ENCODE measurements at regions not wholly inside any gene's neighbourhood (a gene's known extent, or its start where the extent isn't known, plus 50 kb on each side); places are given as distances from the start of the nearest gene placed in this dataset.
"Not testable (repeated sequence)": the region's sequence is repeated elsewhere in the genome, so short reads cannot be mapped to it uniquely, and the experiment has no call there.

- H3K4me2 ChIP-seq (ENCODE audit: insufficient read depth, low read length) = no peak overlapping the region
- DNase-seq (ENCODE audit: insufficient read length, low spot score, missing footprints) = no peak
- no peak overlapping the region for H3K4me3 ChIP-seq (ENCODE audit: insufficient read depth, low read length)
- H3K36me3 ChIP-seq (ENCODE audit: insufficient read depth, low read length) = no peaks in the 10 kb centered on the region
- peaks cover 8% of the 10 kb centered on the region for H3K4me1 ChIP-seq (ENCODE audit: insufficient read depth, low read length)
- no peaks in the 10 kb centered on the region for H3K27me3 ChIP-seq (ENCODE audit: insufficient read depth, low read length)
- no peaks in the 10 kb centered on the region for H3K79me2 ChIP-seq (ENCODE audit: insufficient read depth, low read length)
- TF ChIP-seq CTCF (IDR thresholded peaks at IDR 0.05; ENCODE audit: extremely low read depth, low read depth, low read length) = no peak
- no peaks in the 10 kb centered on the region for H3K9me3 ChIP-seq (ENCODE audit: low read depth, low read length)
- no peaks in the 10 kb centered on the region for H4K20me1 ChIP-seq (ENCODE audit: insufficient read depth, low read length)
- peak overlapping the region; percentile 10 for H2AFZ ChIP-seq (ENCODE audit: low read length)
- no peak overlapping the region for H3K27ac ChIP-seq (ENCODE audit: low read depth, low read length)
These were observed 712.8 kb downstream of the CD109 start for GRCh38 chr6:74408844-74409243.

DNA sequence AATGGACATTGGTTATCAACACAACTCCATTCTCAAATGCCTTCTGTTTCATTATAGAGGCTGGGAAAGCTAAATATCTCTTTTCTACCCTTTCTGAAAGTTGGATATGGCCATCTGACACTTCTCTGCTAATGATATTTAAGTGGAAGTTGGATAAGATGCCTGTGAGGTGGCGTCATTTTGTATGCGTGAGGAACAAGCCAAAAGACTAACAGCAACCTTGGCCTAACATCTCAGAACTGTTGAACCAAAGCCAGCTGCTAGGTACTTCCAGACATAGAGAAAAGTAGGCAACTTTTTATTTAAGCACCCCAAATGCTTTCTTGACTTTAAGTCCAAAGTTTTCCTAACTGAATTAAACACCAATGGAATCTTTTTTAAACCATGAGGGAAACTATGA lies 708.4 kb downstream of the CD109 start:
- no peak overlapping the region for H3K4me2 ChIP-seq (ENCODE audit: insufficient read depth, low read length)
- H3K4me1 ChIP-seq (ENCODE audit: insufficient read depth, low read length) = no peaks in the 10 kb centered on the region
- no peak for TF ChIP-seq CTCF (IDR thresholded peaks at IDR 0.05; ENCODE audit: extremely low read depth, low read depth, low read length)
- H3K9me3 ChIP-seq (ENCODE audit: low read depth, low read length) = no peaks in the 10 kb centered on the region
- no peak overlapping the region for H2AFZ ChIP-seq (ENCODE audit: low read length)
- H3K79me2 ChIP-seq (ENCODE audit: insufficient read depth, low read length) = no peaks in the 10 kb centered on the region
- no peaks in the 10 kb centered on the region for H3K27me3 ChIP-seq (ENCODE audit: insufficient read depth, low read length)
- no peak overlapping the region for H3K4me3 ChIP-seq (ENCODE audit: insufficient read depth, low read length)
- no peak for DNase-seq (ENCODE audit: insufficient read length, low spot score, missing footprints)
- no peaks in the 10 kb centered on the region for H4K20me1 ChIP-seq (ENCODE audit: insufficient read depth, low read length)
- no peaks in the 10 kb centered on the region for H3K36me3 ChIP-seq (ENCODE audit: insufficient read depth, low read length)
- no peak overlapping the region for H3K27ac ChIP-seq (ENCODE audit: low read depth, low read length)

DNA sequence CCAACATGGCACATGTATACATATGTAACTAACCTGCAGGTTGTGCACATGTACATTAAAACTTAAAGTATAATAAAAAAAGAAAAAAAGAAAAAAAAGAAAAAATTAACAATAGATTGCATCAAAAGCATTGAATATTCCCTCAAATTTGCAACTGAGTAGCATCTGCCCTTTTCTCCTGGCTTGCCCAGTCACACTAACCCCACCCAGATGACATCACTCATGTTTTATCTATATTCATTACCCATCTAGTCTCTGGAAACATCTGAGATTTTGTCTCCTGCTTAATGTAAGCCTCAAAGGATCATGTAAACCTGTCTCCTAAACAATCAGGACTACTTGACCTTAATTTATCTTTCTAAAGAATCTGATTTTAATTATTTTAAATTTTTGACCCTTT lies 706.8 kb downstream of the CD109 start:
- H2AFZ ChIP-seq (ENCODE audit: low read length) = no peak overlapping the region
- no peak for DNase-seq (ENCODE audit: insufficient read length, low spot score, missing footprints)

DNA sequence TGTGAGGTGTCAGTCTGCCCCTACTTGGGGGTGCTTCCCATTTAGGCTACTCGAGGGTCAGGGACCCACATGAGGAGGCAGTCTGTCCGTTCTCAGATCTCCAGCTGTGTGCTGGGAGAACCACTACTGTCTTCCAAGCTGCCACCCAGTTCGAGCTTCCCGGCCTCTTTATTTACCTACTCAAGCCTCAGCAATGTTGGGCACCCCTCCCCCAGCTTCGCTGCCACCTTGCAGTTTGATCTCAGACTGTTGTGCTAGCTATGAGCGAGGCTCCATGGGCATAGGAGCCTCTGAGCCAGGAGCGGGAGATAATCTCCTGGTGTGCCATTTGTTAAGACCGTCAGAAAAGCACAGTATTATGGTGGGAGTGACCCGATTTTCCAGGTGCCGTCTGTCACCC lies 682.4 kb downstream of the CD109 start:
- H3K4me2 ChIP-seq (ENCODE audit: insufficient read depth, low read length); H3K4me3 ChIP-seq (ENCODE audit: insufficient read depth, low read length); DNase-seq (ENCODE audit: insufficient read length, low spot score, missing footprints); H3K36me3 ChIP-seq (ENCODE audit: insufficient read depth, low read length); H3K27ac ChIP-seq (ENCODE audit: low read depth, low read length); H3K27me3 ChIP-seq (ENCODE audit: insufficient read depth, low read length); H3K79me2 ChIP-seq (ENCODE audit: insufficient read depth, low read length); H4K20me1 ChIP-seq (ENCODE audit: insufficient read depth, low read length); H2AFZ ChIP-seq (ENCODE audit: low read length); H3K4me1 ChIP-seq (ENCODE audit: insufficient read depth, low read length); H3K9me3 ChIP-seq (ENCODE audit: low read depth, low read length): not testable (repeated sequence)

More for the DNA sequence above, 706.8 kb downstream of the CD109 start:
- H3K9me3 ChIP-seq (ENCODE audit: low read depth, low read length) = no peaks in the 10 kb centered on the region
- no peaks in the 10 kb centered on the region for H3K27me3 ChIP-seq (ENCODE audit: insufficient read depth, low read length)
- no peak overlapping the region for H3K4me2 ChIP-seq (ENCODE audit: insufficient read depth, low read length)
- no peaks in the 10 kb centered on the region for H3K36me3 ChIP-seq (ENCODE audit: insufficient read depth, low read length)
- H3K4me1 ChIP-seq (ENCODE audit: insufficient read depth, low read length) = no peaks in the 10 kb centered on the region
- H4K20me1 ChIP-seq (ENCODE audit: insufficient read depth, low read length) = no peaks in the 10 kb centered on the region
- no peak overlapping the region for H3K27ac ChIP-seq (ENCODE audit: low read depth, low read length)
- H3K4me3 ChIP-seq (ENCODE audit: insufficient read depth, low read length) = no peak overlapping the region
- no peak for TF ChIP-seq CTCF (IDR thresholded peaks at IDR 0.05; ENCODE audit: extremely low read depth, low read depth, low read length)
- H3K79me2 ChIP-seq (ENCODE audit: insufficient read depth, low read length) = no peaks in the 10 kb centered on the region

Data from osteoblast (primary cell).